Tibial nerve (tissue), 3 donors: ENCODE measurements at regions not wholly inside any gene's neighbourhood (a gene's known extent, or its start where the extent isn't known, plus 50 kb on each side); places are given as distances from the start of the nearest gene placed in this dataset.
"Not testable (repeated sequence)": the region's sequence is repeated elsewhere in the genome, so short reads cannot be mapped to it uniquely, and the experiment has no call there.

Experiments used
- CTCF ChIP-seq, 5 experiments: fragments of 200-600 bp in 3 of 5; fragments of 450-650 bp in 2 of 5; sonication (generic) in 3 of 5; IDR thresholded peaks; one replicate each; pipeline ENCODE4 v1.5.1; 2016 to 2019; ENCODE audit warnings: antibody characterized with exemption in 5 of 5, mild to moderate bottlenecking in 3 of 5, moderate library complexity in 2 of 5
- POLR2A ChIP-seq, 2 donors: fragments of 450-650 bp; IDR thresholded peaks; one replicate each; pipeline ENCODE4 v1.6.1; 2017; ENCODE audit warnings: antibody characterized with exemption in 2 of 2, mild to moderate bottlenecking in 2 of 2, moderate library complexity in 2 of 2

GRCh38 chr3:1465091-1465490, 372.3 kb downstream of the CNTN6 start:
- TF ChIP-seq CTCF, POLR2A (IDR thresholded peaks at IDR 0.05): not testable (repeated sequence)
